ENCODE measurements at regions not wholly inside any gene's neighbourhood (a gene's known extent, or its start where the extent isn't known, plus 50 kb on each side); places are given as distances from the start of the nearest gene placed in this dataset.

DNA sequence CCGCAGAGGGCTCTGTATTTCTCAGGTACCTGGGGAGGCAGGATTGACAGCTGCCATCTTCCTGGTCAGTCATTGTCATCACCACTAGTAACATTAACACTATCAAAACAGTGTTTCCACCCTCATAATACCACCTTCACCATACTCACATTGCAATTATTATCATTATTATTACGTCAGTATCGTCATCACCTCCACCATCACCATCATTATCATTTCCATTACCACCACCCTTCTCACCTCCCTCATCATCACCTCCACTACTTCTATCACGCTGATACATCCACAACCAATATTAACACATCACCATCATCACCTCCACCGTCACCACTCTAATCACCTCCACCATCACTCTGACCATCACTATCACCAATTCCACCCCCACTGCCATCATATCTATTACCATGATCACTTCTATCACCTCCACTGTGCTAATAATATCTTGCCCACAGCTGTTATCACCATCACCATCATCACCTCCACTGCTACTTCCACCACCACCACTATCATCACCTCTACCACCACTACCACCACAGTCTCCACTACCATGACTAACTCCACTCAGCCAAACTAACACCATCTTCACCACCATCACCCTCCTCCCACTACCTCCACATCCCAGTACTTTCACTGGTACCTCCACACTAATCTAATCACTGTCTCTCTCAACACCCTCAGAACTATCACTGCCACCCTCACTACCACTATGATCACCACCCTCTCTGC is 196.4 kb downstream of the RPS24 start:
- BruUV-seq (replicated peaks), result no TSS peak

More for the DNA sequence above, 196.4 kb downstream of the RPS24 start:
- ATAC-seq (no peak), DNase-seq (ENCODE audit: low read depth, low spot score) (no peak)
- Histone ChIP-seq H3K4me3 (replicated peaks in 1 of 2; ENCODE audit: low read depth in 1 of 2, low read length in 2 of 2) (no peak overlapping the region), H3K79me2 (ENCODE audit: insufficient read depth, low read length) (no peaks in the 10 kb centered on the region), H2AFZ (ENCODE audit: low read depth, low read length, poor library complexity, severe bottlenecking) (no peak overlapping the region), H3K36me3 (ENCODE audit: control insufficient read depth in 1 of 2, insufficient read depth in 2 of 2, low read length in 2 of 2) (no peaks in the 10 kb centered on the region), H3K9ac (ENCODE audit: low read length) (no peak overlapping the region), H3K4me2 (ENCODE audit: low read length) (no peak overlapping the region), H4K20me1 (ENCODE audit: insufficient read depth) (no peaks in the 10 kb centered on the region), H3K4me1 (ENCODE audit: control insufficient read depth in 1 of 2, insufficient read depth in 2 of 2, low read length in 2 of 2) (no peaks in the 10 kb centered on the region), H3K27ac (ENCODE audit: low read depth, low read length) (no peak overlapping the region), H3K9me2 (ENCODE audit: insufficient read depth) (no peaks in the 10 kb centered on the region), H3K9me3 (ENCODE audit: control insufficient read depth in 1 of 2, insufficient read depth in 1 of 2, low read depth in 1 of 2, low read length in 2 of 2) (no peaks in the 10 kb centered on the region), H3K27me3 (ENCODE audit: insufficient read depth, low read length) (peaks cover 3% of the 10 kb centered on the region; the same call in 1 of the 2 replicates)
- intact Hi-C loops (cut with micrococcal nuclease), result loop anchor here (10.0 kb wide), 1 partner anchor 425 kb away; no protein-coding TSS in a partner anchor
- ChIA-PET POLR2A (no interaction called here), CTCF (no interaction called here), RAD21 (ENCODE audit: low non-redundant PET in 1 of 2, low total read pairs in 2 of 2, uncharacterized antibody in 2 of 2, unreplicated experiment in 2 of 2) (no interaction called here)
- TF ChIP-seq EGR1 (IDR thresholded peaks at IDR 0.05; ENCODE audit: low read depth) (no peak), RAD21 (IDR thresholded peaks at IDR 0.05; ENCODE audit: low read depth) (no peak), YY1 (IDR thresholded peaks at IDR 0.05; ENCODE audit: extremely low read depth, insufficient replicate concordance, low read depth, low read length) (no peak), CBX3 (IDR thresholded peaks at IDR 0.05; ENCODE audit: low read depth) (no peak), TCF7L2 (IDR thresholded peaks at IDR 0.05; ENCODE audit: borderline replicate concordance, extremely low read depth, insufficient read depth, insufficient read length) (no peak), CEBPB (IDR thresholded peaks at IDR 0.05; ENCODE audit: low read depth) (no peak), ZNF274 (IDR thresholded peaks at IDR 0.05; ENCODE audit: low read depth, low read length) (no peak), ZFX (IDR thresholded peaks at IDR 0.05) (no peak), POLR2A (IDR thresholded peaks at IDR 0.05; ENCODE audit: borderline replicate concordance, extremely low read depth, insufficient read depth, insufficient read length) (no peak), EZH2phosphoT487 (IDR thresholded peaks at IDR 0.05; ENCODE audit: borderline replicate concordance) (no peak), JUND (IDR thresholded peaks at IDR 0.05) (no peak)
- TF ChIP-seq, protein P1, sequence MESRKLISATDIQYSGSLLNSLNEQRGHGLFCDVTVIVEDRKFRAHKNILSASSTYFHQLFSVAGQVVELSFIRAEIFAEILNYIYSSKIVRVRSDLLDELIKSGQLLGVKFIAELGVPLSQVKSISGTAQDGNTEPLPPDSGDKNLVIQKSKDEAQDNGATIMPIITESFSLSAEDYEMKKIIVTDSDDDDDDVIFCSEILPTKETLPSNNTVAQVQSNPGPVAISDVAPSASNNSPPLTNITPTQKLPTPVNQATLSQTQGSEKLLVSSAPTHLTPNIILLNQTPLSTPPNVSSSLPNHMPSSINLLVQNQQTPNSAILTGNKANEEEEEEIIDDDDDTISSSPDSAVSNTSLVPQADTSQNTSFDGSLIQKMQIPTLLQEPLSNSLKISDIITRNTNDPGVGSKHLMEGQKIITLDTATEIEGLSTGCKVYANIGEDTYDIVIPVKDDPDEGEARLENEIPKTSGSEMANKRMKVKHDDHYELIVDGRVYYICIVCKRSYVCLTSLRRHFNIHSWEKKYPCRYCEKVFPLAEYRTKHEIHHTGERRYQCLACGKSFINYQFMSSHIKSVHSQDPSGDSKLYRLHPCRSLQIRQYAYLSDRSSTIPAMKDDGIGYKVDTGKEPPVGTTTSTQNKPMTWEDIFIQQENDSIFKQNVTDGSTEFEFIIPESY (IDR thresholded peaks at IDR 0.05; ENCODE audit: extremely low read depth, insufficient replicate concordance, low read length), result no peak

Data from HCT116 (cell line).